ENCODE measurements at regions not wholly inside any gene's neighbourhood (a gene's known extent, or its start where the extent isn't known, plus 50 kb on each side); places are given as distances from the start of the nearest gene placed in this dataset.

GRCh38 chr5:68707575-68707974 is 386.2 kb upstream of the SLC30A5 start:
- no peak overlapping the region for H3K27ac ChIP-seq (ENCODE audit: low read length)
- H3K4me3 ChIP-seq (ENCODE audit: low read length): no peak overlapping the region
- no peak for DNase-seq (ENCODE audit: low read depth, low spot score)
- H3K27me3 ChIP-seq (ENCODE audit: control insufficient read depth, insufficient read depth, low read length): no peaks in the 10 kb centered on the region
- no peaks in the 10 kb centered on the region for H3K36me3 ChIP-seq (ENCODE audit: control insufficient read depth, insufficient read depth, low read length)
- no peaks in the 10 kb centered on the region for H3K4me1 ChIP-seq (ENCODE audit: control insufficient read depth, insufficient read depth, low read length)
- H3K9me3 ChIP-seq (ENCODE audit: control insufficient read depth, insufficient read depth, low read length): no peaks in the 10 kb centered on the region
- no CpG with 5 or more reads among the region's 2 CpGs for WGBS (ENCODE audit: insufficient coverage, insufficient read length)

GRCh38 chr5:68708156-68708841 is 385.5 kb upstream of the SLC30A5 start:
- Histone ChIP-seq H3K27me3 (ENCODE audit: control insufficient read depth, insufficient read depth, low read length) (no peaks in the 10 kb centered on the region), H3K9me3 (ENCODE audit: control insufficient read depth, insufficient read depth, low read length) (no peaks in the 10 kb centered on the region), H3K4me3 (ENCODE audit: low read length) (no peak overlapping the region), H3K36me3 (ENCODE audit: control insufficient read depth, insufficient read depth, low read length) (no peaks in the 10 kb centered on the region), H3K27ac (ENCODE audit: low read length) (no peak overlapping the region), H3K4me1 (ENCODE audit: control insufficient read depth, insufficient read depth, low read length) (no peaks in the 10 kb centered on the region)
- WGBS (ENCODE audit: insufficient coverage, insufficient read length): no CpG with 5 or more reads among the region's 7 CpGs
- no peak for DNase-seq (ENCODE audit: low read depth, low spot score)

- Histone ChIP-seq H3K27ac (ENCODE audit: low read length) (no peak overlapping the region), H3K4me1 (ENCODE audit: control insufficient read depth, insufficient read depth, low read length) (no peaks in the 10 kb centered on the region), H3K4me3 (ENCODE audit: low read length) (no peak overlapping the region), H3K36me3 (ENCODE audit: control insufficient read depth, insufficient read depth, low read length) (no peaks in the 10 kb centered on the region), H3K9me3 (ENCODE audit: control insufficient read depth, insufficient read depth, low read length) (no peaks in the 10 kb centered on the region), H3K27me3 (ENCODE audit: control insufficient read depth, insufficient read depth, low read length) (no peaks in the 10 kb centered on the region)
- no CpG with 5 or more reads among the region's 1 CpG for WGBS (ENCODE audit: insufficient coverage, insufficient read length)
- DNase-seq (ENCODE audit: low read depth, low spot score): no peak
Observed at GRCh38 chr5:68708842-68709170, 385.0 kb upstream of the SLC30A5 start.

- H3K4me3 ChIP-seq (ENCODE audit: low read length): no peak overlapping the region
- H3K4me1 ChIP-seq (ENCODE audit: control insufficient read depth, insufficient read depth, low read length): no peaks in the 10 kb centered on the region
- H3K27me3 ChIP-seq (ENCODE audit: control insufficient read depth, insufficient read depth, low read length): no peaks in the 10 kb centered on the region
- DNase-seq (ENCODE audit: low read depth, low spot score): no peak
- no peaks in the 10 kb centered on the region for H3K36me3 ChIP-seq (ENCODE audit: control insufficient read depth, insufficient read depth, low read length)
- WGBS (ENCODE audit: insufficient coverage, insufficient read length): no CpG with 5 or more reads among the region's 2 CpGs
- H3K9me3 ChIP-seq (ENCODE audit: control insufficient read depth, insufficient read depth, low read length): no peaks in the 10 kb centered on the region
- no peak overlapping the region for H3K27ac ChIP-seq (ENCODE audit: low read length)
Observed at GRCh38 chr5:68709239-68709638, 384.6 kb upstream of the SLC30A5 start.

GRCh38 chr5:68710514-68710913 is 383.3 kb upstream of the SLC30A5 start:
- no peaks in the 10 kb centered on the region for H3K9me3 ChIP-seq (ENCODE audit: control insufficient read depth, insufficient read depth, low read length)
- no peak overlapping the region for H3K4me3 ChIP-seq (ENCODE audit: low read length)
- no peaks in the 10 kb centered on the region for H3K27me3 ChIP-seq (ENCODE audit: control insufficient read depth, insufficient read depth, low read length)
- no peak overlapping the region for H3K27ac ChIP-seq (ENCODE audit: low read length)
- DNase-seq (ENCODE audit: low read depth, low spot score): no peak
- no CpG with 5 or more reads among the region's 1 CpG for WGBS (ENCODE audit: insufficient coverage, insufficient read length)
- H3K36me3 ChIP-seq (ENCODE audit: control insufficient read depth, insufficient read depth, low read length): no peaks in the 10 kb centered on the region
- H3K4me1 ChIP-seq (ENCODE audit: control insufficient read depth, insufficient read depth, low read length): no peaks in the 10 kb centered on the region

GRCh38 chr5:68711293-68712200 is 382.3 kb upstream of the SLC30A5 start:
- no peaks in the 10 kb centered on the region for H3K27me3 ChIP-seq (ENCODE audit: control insufficient read depth, insufficient read depth, low read length)
- WGBS (ENCODE audit: insufficient coverage, insufficient read length): no CpG with 5 or more reads among the region's 6 CpGs
- no peaks in the 10 kb centered on the region for H3K36me3 ChIP-seq (ENCODE audit: control insufficient read depth, insufficient read depth, low read length)
- H3K4me3 ChIP-seq (ENCODE audit: low read length): no peak overlapping the region
- no peaks in the 10 kb centered on the region for H3K4me1 ChIP-seq (ENCODE audit: control insufficient read depth, insufficient read depth, low read length)
- DNase-seq (ENCODE audit: low read depth, low spot score): no peak
- no peaks in the 10 kb centered on the region for H3K9me3 ChIP-seq (ENCODE audit: control insufficient read depth, insufficient read depth, low read length)
- H3K27ac ChIP-seq (ENCODE audit: low read length): no peak overlapping the region

GRCh38 chr5:68714810-68715209 is 379.0 kb upstream of the SLC30A5 start:
- no peak for DNase-seq (ENCODE audit: low read depth, low spot score)
- H3K4me1 ChIP-seq (ENCODE audit: control insufficient read depth, insufficient read depth, low read length): no peaks in the 10 kb centered on the region
- no peak overlapping the region for H3K4me3 ChIP-seq (ENCODE audit: low read length)
- no peaks in the 10 kb centered on the region for H3K9me3 ChIP-seq (ENCODE audit: control insufficient read depth, insufficient read depth, low read length)
- no peaks in the 10 kb centered on the region for H3K27me3 ChIP-seq (ENCODE audit: control insufficient read depth, insufficient read depth, low read length)
- WGBS (ENCODE audit: insufficient coverage, insufficient read length): no CpG with 5 or more reads among the region's 6 CpGs
- H3K36me3 ChIP-seq (ENCODE audit: control insufficient read depth, insufficient read depth, low read length): no peaks in the 10 kb centered on the region
- no peak overlapping the region for H3K27ac ChIP-seq (ENCODE audit: low read length)

- WGBS (ENCODE audit: insufficient coverage, insufficient read length): no CpG with 5 or more reads among the region's 6 CpGs
- no peaks in the 10 kb centered on the region for H3K36me3 ChIP-seq (ENCODE audit: control insufficient read depth, insufficient read depth, low read length)
- no peak overlapping the region for H3K4me3 ChIP-seq (ENCODE audit: low read length)
- H3K9me3 ChIP-seq (ENCODE audit: control insufficient read depth, insufficient read depth, low read length): no peaks in the 10 kb centered on the region
- H3K27ac ChIP-seq (ENCODE audit: low read length): no peak overlapping the region
- no peak for DNase-seq (ENCODE audit: low read depth, low spot score)
- no peaks in the 10 kb centered on the region for H3K27me3 ChIP-seq (ENCODE audit: control insufficient read depth, insufficient read depth, low read length)
- no peaks in the 10 kb centered on the region for H3K4me1 ChIP-seq (ENCODE audit: control insufficient read depth, insufficient read depth, low read length)
Observed at GRCh38 chr5:68720884-68721610, 372.8 kb upstream of the SLC30A5 start.

- H3K36me3 ChIP-seq (ENCODE audit: control insufficient read depth, insufficient read depth, low read length): no peaks in the 10 kb centered on the region
- no peak for DNase-seq (ENCODE audit: low read depth, low spot score)
- H3K4me3 ChIP-seq (ENCODE audit: low read length): no peak overlapping the region
- no peaks in the 10 kb centered on the region for H3K27me3 ChIP-seq (ENCODE audit: control insufficient read depth, insufficient read depth, low read length)
- no peaks in the 10 kb centered on the region for H3K4me1 ChIP-seq (ENCODE audit: control insufficient read depth, insufficient read depth, low read length)
- H3K9me3 ChIP-seq (ENCODE audit: control insufficient read depth, insufficient read depth, low read length): no peaks in the 10 kb centered on the region
- H3K27ac ChIP-seq (ENCODE audit: low read length): no peak overlapping the region
- WGBS (ENCODE audit: insufficient coverage, insufficient read length): no CpG with 5 or more reads among the region's 7 CpGs
Observed at GRCh38 chr5:68722357-68722756, 371.5 kb upstream of the SLC30A5 start.

GRCh38 chr5:68725905-68726683 is 367.7 kb upstream of the SLC30A5 start:
- no peak overlapping the region for H3K4me3 ChIP-seq (ENCODE audit: low read length)
- no peaks in the 10 kb centered on the region for H3K27me3 ChIP-seq (ENCODE audit: control insufficient read depth, insufficient read depth, low read length)
- no peaks in the 10 kb centered on the region for H3K9me3 ChIP-seq (ENCODE audit: control insufficient read depth, insufficient read depth, low read length)
- WGBS (ENCODE audit: insufficient coverage, insufficient read length): no CpG with 5 or more reads among the region's 7 CpGs
- H3K4me1 ChIP-seq (ENCODE audit: control insufficient read depth, insufficient read depth, low read length): no peaks in the 10 kb centered on the region
- no peak overlapping the region for H3K27ac ChIP-seq (ENCODE audit: low read length)
- DNase-seq (ENCODE audit: low read depth, low spot score): no peak
- H3K36me3 ChIP-seq (ENCODE audit: control insufficient read depth, insufficient read depth, low read length): no peaks in the 10 kb centered on the region

Measured in iPS DF 6.9 (cell line).